ENCODE measurements at regions not wholly inside any gene's neighbourhood (a gene's known extent, or its start where the extent isn't known, plus 50 kb on each side); places are given as distances from the start of the nearest gene placed in this dataset.

DNA sequence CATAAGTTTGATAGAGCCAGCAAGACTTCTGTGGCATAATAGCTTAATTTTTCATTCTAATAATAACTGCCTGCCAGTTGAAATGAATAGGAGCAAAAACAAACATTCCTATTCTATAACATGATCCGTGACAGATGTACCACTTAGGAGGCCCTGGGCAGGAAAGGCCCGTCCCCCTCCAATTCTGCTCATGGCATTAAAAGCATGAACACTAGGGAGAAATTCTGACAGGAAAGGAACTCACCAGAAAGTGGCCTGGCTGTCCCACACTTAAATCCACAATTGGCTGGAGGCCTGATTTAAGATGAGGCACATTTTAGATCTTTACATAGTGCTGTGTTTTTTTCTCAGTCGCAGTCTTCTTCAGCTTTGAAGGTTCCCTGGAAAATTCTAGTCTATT is 261.9 kb upstream of the ETAA1 start:
- Histone ChIP-seq H3K27me3 (replicated peaks; ENCODE audit: insufficient read depth) (no peaks in the 10 kb centered on the region), H3K4me1 (ENCODE audit: control insufficient read depth in 1 of 2, low read depth in 2 of 2) (no peaks in the 10 kb centered on the region), H3K9me3 (no peaks in the 10 kb centered on the region), H3K27ac (no peak overlapping the region), H3K36me3 (no peaks in the 10 kb centered on the region), H3K4me3 (no peak overlapping the region)
- ATAC-seq (ENCODE audit: insufficient number of reproducible peaks, low FRiP score, low read depth) (no peak), DNase-seq (ENCODE audit: low spot score) (no peak)
- TF ChIP-seq, protein P1, sequence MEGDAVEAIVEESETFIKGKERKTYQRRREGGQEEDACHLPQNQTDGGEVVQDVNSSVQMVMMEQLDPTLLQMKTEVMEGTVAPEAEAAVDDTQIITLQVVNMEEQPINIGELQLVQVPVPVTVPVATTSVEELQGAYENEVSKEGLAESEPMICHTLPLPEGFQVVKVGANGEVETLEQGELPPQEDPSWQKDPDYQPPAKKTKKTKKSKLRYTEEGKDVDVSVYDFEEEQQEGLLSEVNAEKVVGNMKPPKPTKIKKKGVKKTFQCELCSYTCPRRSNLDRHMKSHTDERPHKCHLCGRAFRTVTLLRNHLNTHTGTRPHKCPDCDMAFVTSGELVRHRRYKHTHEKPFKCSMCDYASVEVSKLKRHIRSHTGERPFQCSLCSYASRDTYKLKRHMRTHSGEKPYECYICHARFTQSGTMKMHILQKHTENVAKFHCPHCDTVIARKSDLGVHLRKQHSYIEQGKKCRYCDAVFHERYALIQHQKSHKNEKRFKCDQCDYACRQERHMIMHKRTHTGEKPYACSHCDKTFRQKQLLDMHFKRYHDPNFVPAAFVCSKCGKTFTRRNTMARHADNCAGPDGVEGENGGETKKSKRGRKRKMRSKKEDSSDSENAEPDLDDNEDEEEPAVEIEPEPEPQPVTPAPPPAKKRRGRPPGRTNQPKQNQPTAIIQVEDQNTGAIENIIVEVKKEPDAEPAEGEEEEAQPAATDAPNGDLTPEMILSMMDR (IDR thresholded peaks at IDR 0.05): no peak

DNA sequence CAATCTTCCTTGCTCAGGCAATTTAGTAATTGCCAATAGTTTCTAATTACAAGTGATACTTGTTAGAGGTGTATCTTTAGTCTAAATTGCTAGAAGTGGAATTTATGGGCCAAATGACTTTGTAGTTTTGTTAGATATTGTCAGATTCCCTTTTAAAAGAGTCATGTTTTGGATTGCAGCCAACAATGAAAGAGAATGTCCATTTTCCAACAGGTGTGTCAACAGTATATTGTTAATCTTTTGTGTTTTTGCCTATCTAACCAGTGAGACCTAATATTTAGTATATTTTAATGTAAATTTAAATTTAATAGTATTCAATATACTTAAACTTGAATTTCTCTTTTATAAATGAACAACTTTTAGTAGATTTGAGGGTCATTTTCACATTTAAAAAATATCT is 259.4 kb upstream of the ETAA1 start:
- H3K4me3 ChIP-seq: no peak overlapping the region
- no peaks in the 10 kb centered on the region for H3K4me1 ChIP-seq (ENCODE audit: control insufficient read depth in 1 of 2, low read depth in 2 of 2)
- DNase-seq (ENCODE audit: low spot score): no peak
- no peaks in the 10 kb centered on the region for H3K36me3 ChIP-seq
- H3K27me3 ChIP-seq (replicated peaks; ENCODE audit: insufficient read depth): no peaks in the 10 kb centered on the region
- TF ChIP-seq, protein P1 (IDR thresholded peaks at IDR 0.05): no peak
- H3K27ac ChIP-seq: no peak overlapping the region
- H3K9me3 ChIP-seq: no peaks in the 10 kb centered on the region
- no peak for ATAC-seq (ENCODE audit: insufficient number of reproducible peaks, low FRiP score, low read depth)

DNA sequence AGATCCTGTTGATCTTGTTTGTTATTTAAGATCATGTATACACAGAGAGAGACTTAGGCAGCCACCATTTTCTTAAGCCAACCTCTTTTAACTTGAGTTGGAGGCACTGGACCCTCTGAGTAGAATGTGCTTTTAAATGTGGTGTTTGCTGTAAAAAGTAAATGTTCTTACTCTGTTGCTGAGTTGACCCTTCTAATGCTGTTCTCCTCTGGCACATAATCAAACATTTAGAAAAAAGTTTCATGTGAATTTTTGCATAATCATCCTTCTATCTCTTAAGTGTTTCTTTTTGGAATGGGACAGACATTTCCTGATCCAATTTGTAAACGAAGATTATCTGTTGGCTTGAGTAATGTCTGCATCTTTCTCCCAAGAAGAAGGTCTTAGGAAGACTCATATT is 255.1 kb upstream of the ETAA1 start:
- no peak for DNase-seq (ENCODE audit: low spot score)
- no peak for ATAC-seq (ENCODE audit: insufficient number of reproducible peaks, low FRiP score, low read depth)
- TF ChIP-seq, protein P1 (IDR thresholded peaks at IDR 0.05): no peak
- Histone ChIP-seq H3K27ac (no peak overlapping the region), H3K27me3 (replicated peaks; ENCODE audit: insufficient read depth) (no peaks in the 10 kb centered on the region), H3K36me3 (no peaks in the 10 kb centered on the region), H3K4me1 (ENCODE audit: control insufficient read depth in 1 of 2, low read depth in 2 of 2) (no peaks in the 10 kb centered on the region), H3K9me3 (no peaks in the 10 kb centered on the region), H3K4me3 (no peak overlapping the region)

DNA sequence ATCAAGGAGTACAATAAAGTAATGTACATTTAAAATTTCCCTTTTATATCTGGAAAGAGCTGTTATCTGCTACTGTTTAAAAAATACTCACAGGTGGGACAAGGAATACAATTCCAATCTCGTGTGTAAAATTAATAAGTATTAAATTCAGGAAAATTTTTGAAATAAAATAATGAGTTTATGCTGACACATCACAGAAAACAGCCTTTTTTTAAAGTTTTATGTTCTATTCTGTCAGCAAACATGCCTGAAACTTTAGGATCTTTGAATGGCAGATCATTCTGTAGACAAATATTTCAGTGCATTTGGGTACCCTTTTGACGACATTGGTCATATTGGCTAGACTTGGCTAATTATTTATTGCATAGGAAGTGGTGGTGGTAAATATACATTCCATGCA is 254.4 kb upstream of the ETAA1 start:
- Histone ChIP-seq H3K36me3 (no peaks in the 10 kb centered on the region), H3K4me3 (no peak overlapping the region), H3K27ac (no peak overlapping the region), H3K9me3 (no peaks in the 10 kb centered on the region), H3K27me3 (replicated peaks; ENCODE audit: insufficient read depth) (no peaks in the 10 kb centered on the region), H3K4me1 (ENCODE audit: control insufficient read depth in 1 of 2, low read depth in 2 of 2) (no peaks in the 10 kb centered on the region)
- no peak for DNase-seq (ENCODE audit: low spot score)
- TF ChIP-seq, protein P1 (IDR thresholded peaks at IDR 0.05): no peak
- ATAC-seq (ENCODE audit: insufficient number of reproducible peaks, low FRiP score, low read depth): no peak

DNA sequence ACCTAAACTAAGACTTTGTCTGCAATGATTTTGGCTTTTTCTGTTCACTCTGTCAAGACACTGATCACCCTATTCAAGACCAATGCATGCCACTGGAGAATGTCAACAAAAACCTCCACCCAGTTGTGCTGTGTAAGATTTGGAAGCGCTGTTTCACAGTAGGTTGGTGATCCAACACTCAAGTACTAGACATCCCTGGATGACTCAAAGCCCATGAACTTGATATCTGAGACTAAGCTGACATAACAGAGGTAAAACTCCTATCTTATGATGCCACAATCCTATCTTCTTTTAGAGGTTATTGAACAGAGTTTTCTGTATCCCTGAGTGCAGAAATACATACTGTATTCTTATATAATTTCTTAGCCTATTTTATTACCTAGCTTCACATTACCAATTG is 251.3 kb upstream of the ETAA1 start:
- Histone ChIP-seq H3K4me1 (ENCODE audit: control insufficient read depth in 1 of 2, low read depth in 2 of 2) (no peaks in the 10 kb centered on the region), H3K4me3 (no peak overlapping the region), H3K27me3 (replicated peaks; ENCODE audit: insufficient read depth) (no peaks in the 10 kb centered on the region), H3K27ac (no peak overlapping the region), H3K9me3 (no peaks in the 10 kb centered on the region), H3K36me3 (no peaks in the 10 kb centered on the region)
- DNase-seq (ENCODE audit: low spot score): no peak
- TF ChIP-seq, protein P1 (IDR thresholded peaks at IDR 0.05): no peak
- ATAC-seq (ENCODE audit: insufficient number of reproducible peaks, low FRiP score, low read depth): no peak
